HG02884 (cell line): ENCODE measurements at regions not wholly inside any gene's neighbourhood (a gene's known extent, or its start where the extent isn't known, plus 50 kb on each side); places are given as distances from the start of the nearest gene placed in this dataset.
A peak's percentile ranks its signal among the peaks of the same experiment; 100 is the strongest.
"Not testable (repeated sequence)": the region's sequence is repeated elsewhere in the genome, so short reads cannot be mapped to it uniquely, and the experiment has no call there.

Source experiments
- ATAC-seq: cut with Tn5 transposase; IDR thresholded peaks from one replicate; pipeline ENCODE4 v1.9.1; 2021; ENCODE audit warnings: mild to moderate bottlenecking, moderate library complexity; ENCODE audit not compliant: unreplicated experiment

DNA sequence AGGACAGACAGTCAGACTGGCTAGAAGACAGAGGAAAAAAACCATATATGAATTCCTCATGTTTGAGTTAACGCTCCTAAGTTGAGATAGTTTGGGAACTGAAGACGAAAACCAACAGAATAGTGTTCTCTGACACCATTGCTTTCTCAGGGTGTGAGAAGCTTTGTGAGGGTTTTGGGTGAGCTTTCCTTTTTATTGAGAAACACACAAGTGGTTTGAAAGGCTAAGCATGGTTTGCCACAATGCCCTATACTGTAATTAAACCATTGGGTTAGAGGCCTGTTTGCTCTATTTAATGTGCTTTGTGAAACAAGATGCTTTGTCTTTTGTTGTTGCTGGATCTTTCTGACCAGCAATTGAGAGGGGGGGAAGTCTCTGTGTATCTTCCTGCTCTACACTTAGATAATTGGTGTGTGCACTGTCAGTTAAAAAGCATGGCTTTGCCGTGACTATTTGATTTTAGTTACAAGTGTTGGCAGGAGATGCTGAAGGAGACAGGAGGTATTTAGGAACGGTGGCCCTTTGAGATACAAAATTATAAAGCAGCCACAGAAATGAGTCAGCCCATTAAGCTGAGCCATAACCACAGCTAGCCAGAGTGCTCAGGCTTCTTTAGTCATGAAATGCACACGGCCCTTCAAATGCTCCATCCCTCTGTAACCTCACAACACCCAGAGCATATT, 273.0 kb upstream of the PREP start:
- ATAC-seq = no peak

DNA sequence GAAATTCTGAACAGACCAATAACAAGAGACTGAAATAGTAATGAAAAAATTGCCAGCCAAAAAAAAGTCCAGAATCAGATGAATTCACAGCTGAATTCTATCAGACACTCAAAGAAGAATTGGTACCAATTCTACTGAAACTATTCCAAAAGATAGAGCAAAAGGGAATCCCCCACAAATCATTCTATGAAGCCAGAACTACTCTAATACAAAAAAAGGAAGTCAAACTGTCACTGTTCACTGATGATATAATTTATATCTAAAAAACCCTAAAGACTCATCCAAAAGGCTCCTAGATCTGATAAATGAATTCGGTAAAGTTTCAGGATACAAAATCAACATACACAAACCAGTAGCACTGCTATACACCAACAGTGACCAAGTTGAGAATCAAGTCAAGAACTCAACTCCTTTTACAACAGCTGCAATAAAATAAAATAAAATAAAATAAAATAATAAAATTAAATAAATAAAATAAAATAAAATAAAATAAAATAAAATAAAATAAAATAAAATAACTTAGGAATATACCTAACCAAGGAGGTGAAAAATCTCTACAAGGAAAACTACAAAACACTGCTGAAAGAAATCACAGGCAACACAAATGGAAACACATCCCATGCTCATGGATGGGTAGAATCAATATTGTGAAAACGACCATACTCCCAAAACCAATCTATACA, 270.1 kb upstream of the PREP start:
- ATAC-seq = not testable (repeated sequence)

DNA sequence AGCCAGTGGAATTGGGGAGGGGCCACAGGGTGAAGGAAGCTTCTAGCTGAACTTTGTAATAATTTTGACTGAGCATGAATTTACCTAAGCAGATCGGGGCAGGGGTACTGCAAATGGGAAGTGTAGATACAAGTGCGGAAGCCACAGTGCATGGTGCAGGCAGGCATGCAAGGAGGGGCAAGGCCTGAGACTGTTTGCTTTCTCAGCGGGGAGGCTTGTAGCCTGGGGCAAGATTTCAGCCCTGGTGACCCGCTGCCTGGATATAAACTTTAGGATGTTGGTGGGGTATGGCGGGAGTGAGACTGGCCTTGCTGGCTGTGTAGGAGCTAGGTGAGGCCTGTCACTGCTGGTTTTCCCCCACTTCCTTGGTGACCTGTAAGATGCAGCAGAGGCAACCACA, 266.4 kb upstream of the PREP start:
- ATAC-seq = no peak

DNA sequence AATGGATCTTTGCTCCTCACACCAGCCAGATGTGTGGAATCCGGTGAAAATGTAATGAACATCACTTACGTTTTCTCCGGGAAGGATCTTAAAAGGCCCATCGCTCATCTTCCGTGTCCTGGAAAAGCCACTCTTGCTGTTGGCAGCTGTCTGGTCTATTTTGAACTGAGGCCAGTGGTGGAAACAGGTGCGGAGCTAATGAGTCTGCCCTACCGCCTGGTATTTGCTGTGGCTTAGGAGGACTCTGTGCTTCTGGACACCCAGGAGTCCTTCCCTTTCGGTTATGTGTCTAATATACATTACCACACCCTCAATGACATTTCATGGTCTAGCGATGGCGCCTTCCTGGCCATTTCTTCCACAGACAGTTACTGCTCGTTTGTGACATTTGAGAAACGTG, 264.2 kb upstream of the PREP start:
- ATAC-seq = no peak

DNA sequence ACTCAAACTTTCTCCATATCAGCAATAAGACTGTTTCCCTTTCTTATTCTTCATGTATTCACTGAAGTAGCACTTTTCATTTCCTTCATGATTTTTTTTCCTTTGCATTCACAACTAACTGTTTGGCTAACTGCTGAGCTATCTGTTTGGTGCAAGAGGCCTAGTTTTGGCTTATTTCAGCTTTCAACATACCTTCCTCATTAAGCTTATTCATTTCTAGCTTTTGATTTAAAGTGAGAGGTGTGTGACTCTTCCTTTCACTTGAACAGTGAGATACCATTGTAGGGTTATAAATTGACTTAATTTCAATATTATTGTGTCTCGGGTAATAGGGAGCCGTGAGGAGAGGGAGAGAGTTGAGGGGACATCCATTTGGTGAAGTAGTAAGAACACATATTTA, 262.0 kb upstream of the PREP start:
- ATAC-seq = no peak

DNA sequence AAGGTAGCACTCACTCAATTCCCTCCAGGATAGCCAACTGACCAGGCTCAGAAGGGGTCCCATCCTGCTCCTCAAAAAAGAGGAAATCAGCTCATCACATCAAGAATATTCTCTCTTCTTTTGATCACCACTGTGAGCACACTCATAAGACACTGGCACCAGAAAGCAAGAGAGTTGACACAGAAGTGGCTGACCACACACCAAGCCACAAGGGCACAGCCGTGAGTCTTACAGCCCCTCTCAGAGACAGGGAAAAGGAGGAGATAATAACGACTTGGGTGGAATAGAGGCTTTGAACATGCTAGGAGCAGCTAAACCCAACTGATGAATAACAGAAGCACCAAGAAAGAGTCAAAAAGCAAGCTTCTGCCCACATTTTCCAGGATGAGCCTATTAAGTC, 249.1 kb upstream of the PREP start:
- ATAC-seq = no peak

DNA sequence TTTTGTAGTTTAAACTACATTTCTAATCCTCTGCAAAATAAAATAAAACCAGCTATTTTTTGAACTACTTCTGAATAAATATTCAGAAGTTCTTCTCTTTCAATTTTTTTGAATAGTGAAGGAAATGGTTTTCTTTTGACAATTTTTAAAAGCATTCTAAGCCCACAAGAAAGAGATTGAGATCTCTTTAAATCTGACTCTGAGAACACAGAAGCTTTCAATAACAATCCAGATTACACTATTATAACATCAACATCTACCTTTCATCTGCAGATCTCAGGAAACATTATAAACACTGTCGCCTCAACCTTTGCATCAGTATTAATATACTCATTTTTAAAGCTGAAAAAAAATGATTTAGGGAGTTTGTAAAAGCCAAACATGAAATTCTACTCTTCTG, 247.5 kb upstream of the PREP start:
- no peak for ATAC-seq

DNA sequence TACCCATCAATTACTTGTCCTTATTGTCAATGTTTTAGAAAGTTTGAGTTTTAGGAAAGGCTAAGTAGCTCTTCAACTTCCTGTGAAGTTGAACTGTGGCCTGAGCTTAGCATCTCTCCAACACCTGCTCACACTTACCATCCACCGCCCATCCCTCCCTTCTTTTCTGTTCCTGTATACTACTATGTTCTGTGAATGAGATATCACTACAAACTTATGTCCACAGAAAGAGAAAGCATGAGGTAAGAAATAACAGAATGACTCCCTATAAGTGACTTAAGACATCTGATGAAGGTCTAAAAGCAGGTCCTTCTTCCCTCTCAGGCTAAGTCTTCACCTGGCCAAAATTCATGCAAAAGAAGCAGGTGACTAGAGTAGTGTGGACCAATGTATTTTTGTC, 246.3 kb upstream of the PREP start:
- ATAC-seq = no peak

DNA sequence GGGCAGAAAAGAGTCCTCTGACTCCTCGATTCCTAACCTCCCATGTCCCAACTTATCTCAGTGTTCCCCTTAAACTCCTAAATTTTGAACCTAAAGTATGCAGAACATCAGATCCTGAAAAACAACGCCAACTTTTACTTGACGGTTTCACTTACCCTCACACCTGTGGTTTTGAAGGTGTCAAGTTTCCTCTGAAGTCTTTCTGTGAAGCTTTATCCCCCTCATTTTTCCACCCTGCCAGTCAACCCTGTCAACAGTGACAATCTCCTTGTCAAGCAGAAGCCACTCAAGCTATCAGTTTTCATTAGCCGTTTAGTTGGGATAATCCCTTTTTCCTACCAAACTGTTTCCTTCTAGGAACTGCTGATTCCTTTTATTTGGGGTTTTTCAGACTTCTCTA, 245.4 kb upstream of the PREP start:
- ATAC-seq = no peak

DNA sequence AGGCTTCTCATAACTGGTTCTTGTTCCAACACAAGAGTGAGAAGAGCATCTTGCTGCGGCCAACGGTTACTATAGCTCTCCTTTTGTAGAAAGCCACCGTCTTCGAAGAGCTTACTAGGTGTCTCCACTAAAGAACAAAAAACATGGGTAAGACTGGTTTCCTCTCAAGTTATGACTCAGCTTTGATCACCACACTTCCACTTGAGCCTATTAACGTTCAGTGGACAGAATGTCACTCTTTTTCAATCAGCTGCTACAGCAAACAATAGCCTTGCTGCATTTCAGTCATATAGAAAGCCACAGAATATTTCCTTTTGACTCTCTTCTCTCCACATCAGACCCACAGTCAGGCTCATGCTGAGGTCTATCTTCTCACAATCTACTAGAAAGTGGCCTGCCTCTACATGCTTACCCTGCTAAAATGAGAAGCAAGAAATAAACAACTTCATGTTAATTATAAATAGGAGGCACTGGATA, 243.5 kb upstream of the PREP start:
- ATAC-seq = peak; percentile 91

DNA sequence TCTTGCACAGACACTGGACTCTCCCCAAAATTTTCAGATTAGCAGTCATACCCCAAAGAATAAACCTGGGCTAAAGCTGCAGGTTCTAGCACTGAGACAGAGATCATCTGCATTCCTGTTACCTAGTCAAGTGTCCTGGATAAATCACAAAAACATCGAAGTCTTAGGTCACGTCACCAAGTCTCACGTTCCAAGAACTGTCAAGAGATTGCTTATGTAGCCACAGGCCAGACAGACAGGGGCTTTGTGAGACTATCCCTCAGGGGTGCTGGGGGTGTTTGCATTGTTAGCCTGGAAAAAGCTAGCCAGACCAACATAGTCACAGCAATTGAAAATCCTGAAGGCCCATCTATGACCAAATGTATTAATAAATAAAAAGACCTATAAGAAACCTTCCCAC, 243.1 kb upstream of the PREP start:
- ATAC-seq = no peak

DNA sequence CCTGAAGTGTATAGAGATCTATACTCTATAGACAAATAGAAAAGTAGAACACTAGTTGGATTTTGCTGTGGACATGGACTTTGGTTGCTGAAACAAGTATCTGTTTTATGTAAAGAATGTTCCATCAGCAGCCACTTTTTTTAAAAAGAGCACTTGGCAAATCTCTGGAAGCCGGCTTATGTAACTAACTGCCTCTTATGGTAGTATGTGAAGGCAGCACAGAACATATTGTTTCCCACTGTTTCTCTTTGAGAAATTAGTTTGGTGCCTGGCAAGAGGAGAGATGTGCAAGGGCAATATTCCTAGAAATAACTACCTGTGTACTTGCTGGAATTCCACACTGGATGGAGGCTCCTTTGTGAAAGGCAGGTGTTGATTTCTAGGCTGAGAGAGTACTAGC, 242.3 kb upstream of the PREP start:
- ATAC-seq = no peak

DNA sequence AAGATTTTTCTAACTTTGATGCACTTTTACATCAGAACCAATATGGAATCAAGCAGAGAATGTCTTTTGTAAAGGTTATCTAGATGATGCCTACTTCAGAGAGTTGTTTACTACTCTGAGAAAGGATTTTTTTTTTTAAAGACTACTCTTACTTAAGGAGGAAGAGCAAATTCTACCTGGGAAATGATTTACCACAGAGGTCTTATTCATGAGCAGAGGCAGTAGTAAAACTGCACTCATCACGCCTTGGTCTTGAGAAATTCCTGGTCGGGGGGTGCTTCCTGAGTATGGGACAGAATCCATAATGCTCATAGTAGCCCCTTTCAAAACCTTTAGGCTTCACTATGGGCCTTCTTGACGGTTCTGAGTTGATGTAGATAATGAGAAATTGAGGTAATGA, 241.8 kb upstream of the PREP start:
- ATAC-seq = no peak

DNA sequence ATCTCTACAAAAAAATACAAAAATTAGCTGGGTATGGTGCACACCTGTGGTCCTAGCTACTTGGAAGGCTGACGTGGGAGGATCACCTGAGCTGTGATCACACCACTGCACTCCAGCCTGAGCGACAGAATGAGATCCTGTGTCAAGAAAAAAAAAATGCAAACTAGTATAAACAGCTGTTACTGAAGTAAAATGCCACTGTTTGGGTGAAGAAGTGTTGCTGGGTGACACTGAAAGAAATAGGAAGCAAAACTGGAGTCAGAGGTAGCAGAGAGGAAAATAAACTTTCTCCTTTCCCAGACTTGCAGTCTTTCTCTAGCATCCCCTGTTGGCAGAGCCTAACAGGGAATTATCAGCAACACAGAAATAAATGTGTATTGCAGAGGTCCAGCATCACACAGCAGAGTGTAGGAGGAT, 241.2 kb upstream of the PREP start:
- no peak for ATAC-seq

DNA sequence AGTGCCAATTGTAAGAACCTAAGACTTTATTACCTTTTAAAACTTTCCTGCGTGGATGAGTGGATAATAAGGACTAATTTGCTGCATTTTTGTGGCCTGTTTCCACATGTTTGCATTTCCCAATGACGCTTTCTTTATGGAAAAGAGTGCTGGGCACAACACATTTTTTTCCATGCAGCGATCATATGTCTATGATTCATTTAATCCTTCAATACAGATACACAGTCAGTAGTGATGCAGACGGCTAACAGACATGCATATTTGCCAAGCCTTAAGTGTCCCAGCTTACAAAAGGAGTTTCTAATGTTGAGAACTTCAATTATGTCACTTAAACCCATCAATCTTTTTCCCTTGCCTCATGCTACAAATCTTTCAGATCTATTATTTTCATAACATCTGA, 239.8 kb upstream of the PREP start:
- no peak for ATAC-seq

DNA sequence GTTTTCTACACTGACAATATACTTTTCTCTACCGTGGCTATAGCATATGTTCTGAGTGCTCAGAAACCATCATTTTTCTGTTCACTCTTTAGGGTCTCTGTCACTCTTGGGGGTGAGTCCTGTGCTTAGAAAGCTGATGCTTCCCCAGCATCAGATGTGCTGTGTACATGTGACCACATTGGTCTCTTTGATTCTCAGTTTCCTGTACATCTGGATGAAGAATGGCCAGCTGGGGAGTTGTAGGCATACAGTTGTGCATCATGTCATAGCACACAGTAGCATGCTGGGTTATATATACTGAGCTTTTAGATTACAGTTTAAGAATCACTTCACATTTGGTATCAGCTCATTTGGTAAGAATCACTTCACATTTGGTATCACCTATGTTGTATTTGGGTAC, 238.6 kb upstream of the PREP start:
- ATAC-seq = no peak

DNA sequence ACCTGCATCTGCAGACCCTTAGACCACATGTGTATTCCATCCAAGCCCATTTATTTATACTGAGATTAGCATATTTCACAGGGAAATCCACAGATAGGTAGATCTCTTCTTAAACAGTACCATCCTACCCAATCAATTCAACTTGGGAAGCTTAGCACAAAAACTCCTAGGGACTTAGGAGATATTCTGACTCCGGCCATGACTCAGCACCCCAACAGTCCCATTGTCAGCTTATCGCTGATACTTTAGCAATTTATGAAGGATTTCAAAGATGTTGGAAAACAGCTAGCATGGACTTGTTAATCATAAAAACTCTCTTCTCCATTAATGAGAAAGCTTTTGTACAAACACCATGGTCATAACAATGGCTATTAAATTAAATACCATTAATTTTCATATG, 236.2 kb upstream of the PREP start:
- ATAC-seq = no peak

DNA sequence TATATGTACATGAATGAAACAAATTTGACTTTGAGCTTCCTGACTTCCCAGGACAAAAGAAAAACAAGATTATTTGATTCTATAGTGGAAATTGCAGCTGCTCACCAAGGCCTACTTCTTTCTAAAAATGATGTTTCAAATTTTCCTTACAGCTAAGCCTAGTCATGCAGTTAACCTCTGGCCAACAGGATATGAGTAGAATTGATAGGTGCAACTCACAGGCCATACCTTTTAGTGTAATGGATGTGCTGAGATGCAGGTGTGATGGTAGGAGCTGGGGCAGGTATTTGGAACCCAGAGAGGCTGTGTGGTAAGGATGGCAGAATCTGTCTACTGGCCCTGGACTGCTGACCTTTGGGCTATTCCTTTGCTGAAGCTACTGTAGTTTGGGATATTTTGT, 230.9 kb upstream of the PREP start:
- ATAC-seq = no peak

DNA sequence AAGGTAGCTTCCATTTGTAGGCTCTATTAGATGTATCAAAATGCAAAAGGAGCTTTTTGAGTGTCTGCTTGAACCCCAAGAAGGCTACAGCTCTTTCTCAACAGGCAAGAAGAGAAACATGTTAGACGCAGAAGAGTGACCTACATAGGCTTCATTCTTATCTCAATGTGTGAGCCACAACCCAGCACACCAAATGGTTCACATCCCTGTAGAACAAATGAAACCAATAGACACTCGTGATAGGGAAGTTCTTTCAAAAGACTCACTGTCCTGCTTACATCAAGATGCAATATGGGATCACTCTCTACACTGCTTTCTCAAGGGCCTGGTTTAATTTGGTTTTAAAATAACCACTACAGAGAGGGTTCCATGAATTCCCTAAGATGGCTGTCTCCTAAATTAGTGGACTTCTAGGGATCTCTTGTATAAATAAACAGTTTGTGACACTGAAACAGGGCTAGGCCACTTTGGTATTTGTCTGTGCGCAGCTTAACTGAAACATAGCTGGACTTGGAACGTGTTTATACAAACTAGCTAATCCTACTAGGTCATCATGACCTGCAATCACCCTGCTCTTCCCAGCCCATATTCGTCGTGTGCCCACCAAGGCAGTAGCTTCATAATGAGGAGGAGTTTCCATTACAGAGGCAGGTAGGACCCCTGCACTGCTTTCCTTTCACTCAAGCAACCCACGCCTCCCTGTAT, 225.4 kb upstream of the PREP start:
- ATAC-seq = no peak

DNA sequence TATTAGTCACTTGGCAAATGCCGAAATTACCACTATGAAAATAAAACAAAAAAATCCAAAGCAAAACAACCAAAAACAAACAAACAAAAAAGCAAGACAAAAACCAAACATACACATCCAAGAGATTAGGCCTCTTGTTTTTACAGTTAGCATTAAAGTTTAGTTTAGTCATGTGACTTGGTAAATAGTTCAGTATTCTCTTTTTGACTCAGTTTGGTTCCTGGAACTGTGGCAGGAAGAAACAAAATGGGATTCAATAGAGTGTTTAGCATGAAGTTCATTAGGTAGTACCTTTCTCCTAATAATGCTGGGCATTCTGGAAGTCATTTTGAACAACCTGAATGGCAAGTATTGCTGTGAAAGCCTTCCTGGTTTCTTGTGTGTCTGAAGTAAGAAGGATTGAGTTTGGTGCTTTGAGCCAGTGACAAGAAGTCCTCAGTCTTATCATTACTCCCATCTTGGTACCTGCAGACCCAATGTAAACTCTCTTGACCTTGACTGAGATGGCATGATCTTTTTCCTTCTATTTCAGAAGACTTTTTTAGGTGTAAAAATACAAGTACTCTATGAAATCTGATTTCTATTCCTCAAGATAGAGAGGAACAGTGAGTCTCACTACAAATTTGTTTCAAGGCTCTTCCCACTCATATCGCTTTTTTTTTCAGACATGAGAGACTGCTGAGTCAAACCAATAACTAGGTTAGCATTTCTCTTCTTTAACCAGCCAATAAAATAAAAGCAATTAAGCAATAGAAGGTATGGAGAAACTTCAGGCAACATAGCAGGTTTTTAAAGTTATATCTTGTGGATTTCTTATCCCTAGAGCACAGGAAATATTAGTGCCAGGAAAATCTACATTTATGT, 223.6 kb upstream of the PREP start:
- peak; percentile 55 for ATAC-seq

DNA sequence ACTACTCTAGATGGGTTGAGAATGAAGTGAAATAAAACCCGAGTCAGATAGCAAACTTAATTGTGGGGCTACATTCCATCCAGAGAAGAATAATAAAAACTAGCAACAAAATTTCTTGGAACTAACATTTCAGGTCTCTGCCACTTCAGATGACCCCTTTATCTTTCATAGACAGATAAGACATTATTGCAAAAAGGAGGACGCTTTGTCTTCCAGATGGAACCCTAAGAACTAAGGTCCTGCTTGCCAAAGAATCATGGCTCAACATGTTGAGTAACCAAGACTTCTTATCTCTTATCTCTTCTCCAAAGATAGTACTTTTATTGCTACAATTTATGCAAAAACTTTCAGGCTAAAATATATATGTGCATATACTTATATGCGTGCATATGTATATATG, 221.1 kb upstream of the PREP start:
- ATAC-seq = no peak
